Tibial nerve (tissue), 4 donors: ENCODE measurements at regions not wholly inside any gene's neighbourhood (a gene's known extent, or its start where the extent isn't known, plus 50 kb on each side); places are given as distances from the start of the nearest gene placed in this dataset.

Experiments used
- DNase-seq, 2 donors: peaks; one replicate each; pipeline ENCODE4 v3.0.0-alpha.2; 2019; ENCODE audit warnings: low spot score in 2 of 2
- H3K27ac ChIP-seq, 4 donors: fragments of 200-600 bp; sonication (generic) in 3 of 4; one replicate each; pipeline ENCODE4 v1.5.1; 2017 to 2019; ENCODE audit warnings: mild to moderate bottlenecking in 1 of 4
- H3K27me3 ChIP-seq, 2 donors: fragments of 200-600 bp; sonication (generic) in 1 of 2; one replicate each; pipeline versions ENCODE4 v1.5.1 to v1.6.0; 2017 to 2019
- H3K36me3 ChIP-seq, 3 donors: fragments of 200-600 bp; sonication (generic); one replicate each; pipeline ENCODE4 v1.5.1; 2018 to 2019
- H3K4me1 ChIP-seq, 4 donors: fragments of 200-600 bp; sonication (generic) in 3 of 4; one replicate each; pipeline ENCODE4 v1.5.1; 2017 to 2019
- H3K4me3 ChIP-seq, 4 donors: fragments of 200-600 bp; sonication (generic) in 3 of 4; one replicate each; pipeline ENCODE4 v1.5.1; 2017 to 2019; ENCODE audit warnings: mild to moderate bottlenecking in 1 of 4, moderate library complexity in 1 of 4
- H3K9me3 ChIP-seq, 4 donors: fragments of 200-600 bp; sonication (generic) in 3 of 4; one replicate each; pipeline ENCODE4 v1.5.1; 2017 to 2019
- EP300 ChIP-seq, 2 donors: sonication (generic); formaldehyde crosslinking; IDR thresholded peaks; one replicate each; pipeline ENCODE4 v1.6.1; 2017; ENCODE audit warnings: antibody characterized with exemption in 2 of 2, mild to moderate bottlenecking in 1 of 2
- POLR2A ChIP-seq, 2 donors: fragments of 450-650 bp; IDR thresholded peaks; one replicate each; pipeline ENCODE4 v1.6.1; 2017; ENCODE audit warnings: antibody characterized with exemption in 2 of 2, mild to moderate bottlenecking in 2 of 2, moderate library complexity in 2 of 2
- WGBS, 2 donors: methylation state at CpG; one replicate each; pipeline ENCODE4 v1.1.5; 2018; 5-methylcytosine and 5-hydroxymethylcytosine counted together
- TF ChIP-seq, protein P1 (sequence below), 5 experiments: fragments of 200-600 bp in 3 of 5; fragments of 450-650 bp in 2 of 5; sonication (generic) in 3 of 5; IDR thresholded peaks; one replicate each; pipeline ENCODE4 v1.5.1; 2016 to 2019; ENCODE audit warnings: antibody characterized with exemption in 5 of 5, mild to moderate bottlenecking in 3 of 5, moderate library complexity in 2 of 5

DNA sequence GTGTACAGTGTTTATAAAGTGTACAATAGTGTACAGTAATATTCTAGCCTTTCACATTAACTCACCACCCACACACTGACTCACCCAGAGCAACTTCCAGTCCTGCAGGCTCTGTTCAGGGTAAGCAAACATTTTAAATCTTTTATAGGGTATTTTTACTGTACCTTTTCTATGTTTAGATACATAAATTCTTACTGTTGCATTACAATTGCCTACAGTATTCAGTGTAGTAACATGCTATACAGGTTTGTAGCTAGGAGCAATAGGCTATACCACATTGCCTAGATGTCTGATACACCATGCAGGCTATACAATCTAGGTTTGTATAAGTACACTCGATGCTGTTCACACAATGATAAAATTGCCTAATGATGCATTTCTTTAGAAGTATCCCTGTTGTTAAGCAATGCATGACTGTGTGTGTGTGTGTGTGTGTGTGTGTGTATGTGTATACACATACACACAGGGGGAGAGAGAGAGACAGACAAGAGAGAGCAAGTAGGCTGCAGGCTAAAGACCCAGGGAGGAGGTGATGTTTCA, 72.5 kb upstream of the PRR23C start:
- no peaks in the 10 kb centered on the region for H3K36me3 ChIP-seq
- no peaks in the 10 kb centered on the region for H3K27me3 ChIP-seq
- no peak for DNase-seq
- H3K4me1 ChIP-seq = peaks cover 0 to under 1% (median 0%) of the 10 kb centered on the region in 4 donors
- H3K4me3 ChIP-seq = no peak overlapping the region
- no peak overlapping the region for H3K27ac ChIP-seq
- no peak for TF ChIP-seq POLR2A (IDR thresholded peaks at IDR 0.05)
- TF ChIP-seq, protein P1, sequence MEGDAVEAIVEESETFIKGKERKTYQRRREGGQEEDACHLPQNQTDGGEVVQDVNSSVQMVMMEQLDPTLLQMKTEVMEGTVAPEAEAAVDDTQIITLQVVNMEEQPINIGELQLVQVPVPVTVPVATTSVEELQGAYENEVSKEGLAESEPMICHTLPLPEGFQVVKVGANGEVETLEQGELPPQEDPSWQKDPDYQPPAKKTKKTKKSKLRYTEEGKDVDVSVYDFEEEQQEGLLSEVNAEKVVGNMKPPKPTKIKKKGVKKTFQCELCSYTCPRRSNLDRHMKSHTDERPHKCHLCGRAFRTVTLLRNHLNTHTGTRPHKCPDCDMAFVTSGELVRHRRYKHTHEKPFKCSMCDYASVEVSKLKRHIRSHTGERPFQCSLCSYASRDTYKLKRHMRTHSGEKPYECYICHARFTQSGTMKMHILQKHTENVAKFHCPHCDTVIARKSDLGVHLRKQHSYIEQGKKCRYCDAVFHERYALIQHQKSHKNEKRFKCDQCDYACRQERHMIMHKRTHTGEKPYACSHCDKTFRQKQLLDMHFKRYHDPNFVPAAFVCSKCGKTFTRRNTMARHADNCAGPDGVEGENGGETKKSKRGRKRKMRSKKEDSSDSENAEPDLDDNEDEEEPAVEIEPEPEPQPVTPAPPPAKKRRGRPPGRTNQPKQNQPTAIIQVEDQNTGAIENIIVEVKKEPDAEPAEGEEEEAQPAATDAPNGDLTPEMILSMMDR (IDR thresholded peaks at IDR 0.05) = no peak
- TF ChIP-seq EP300 (IDR thresholded peaks at IDR 0.05) = no peak
- H3K9me3 ChIP-seq = no peaks in the 10 kb centered on the region
- whole genome bisulfite sequencing, 2 donors = 65 to 95% methylated on average over 1 of the region's 1 CpG

DNA sequence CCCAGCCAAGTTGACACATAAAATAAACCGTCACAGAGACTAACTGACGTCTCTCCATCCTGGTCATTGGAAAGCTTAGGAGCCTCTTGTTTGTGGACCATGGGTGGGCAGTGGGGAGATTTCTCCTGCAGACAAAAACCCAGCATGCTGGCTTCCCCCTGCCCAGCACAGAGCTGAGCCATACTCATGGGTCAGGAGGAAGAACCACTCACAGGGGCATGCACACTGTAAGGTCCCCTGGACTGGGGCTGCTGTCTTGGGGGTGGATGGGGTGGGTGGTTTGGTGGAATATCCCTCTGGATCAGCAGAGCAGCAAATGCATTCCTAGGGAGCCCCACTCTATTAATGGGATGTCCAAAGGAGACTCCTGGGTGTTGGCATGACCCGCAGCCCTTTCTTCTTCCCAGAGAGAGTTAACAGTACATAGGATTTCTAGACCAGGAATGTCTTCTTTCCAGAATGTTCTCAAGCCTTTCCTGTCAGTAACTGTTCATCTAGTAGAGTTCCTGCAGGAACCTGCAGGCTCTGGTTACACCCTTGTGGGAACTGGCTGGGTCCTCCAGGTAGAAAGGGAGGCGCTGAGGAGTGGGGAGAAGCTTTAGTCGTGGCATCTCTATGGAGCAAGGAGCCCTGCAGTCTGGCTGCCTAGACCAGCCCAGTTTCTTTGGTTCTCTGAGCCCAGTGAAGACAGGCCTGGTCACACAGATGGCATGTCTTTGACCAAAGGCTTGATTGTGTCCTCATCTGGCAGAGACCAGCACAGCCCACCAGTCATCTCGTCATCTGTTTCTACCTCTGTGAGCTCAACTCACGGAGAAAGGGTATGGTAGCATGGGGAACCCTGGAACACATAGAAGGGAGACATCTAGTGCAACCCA, 73.4 kb upstream of the PRR23C start:
- Histone ChIP-seq H3K4me1 (no peaks in the 10 kb centered on the region), H3K9me3 (no peaks in the 10 kb centered on the region), H3K4me3 (no peak overlapping the region), H3K27ac (no peak overlapping the region), H3K36me3 (no peaks in the 10 kb centered on the region), H3K27me3 (no peaks in the 10 kb centered on the region)
- TF ChIP-seq, protein P1 (IDR thresholded peaks at IDR 0.05) = no peak
- TF ChIP-seq POLR2A (IDR thresholded peaks at IDR 0.05) (no peak), EP300 (IDR thresholded peaks at IDR 0.05) (no peak)
- WGBS, 2 donors = 93 to 95% methylated on average over 7 of the region's 7 CpGs
- DNase-seq = no peak

DNA sequence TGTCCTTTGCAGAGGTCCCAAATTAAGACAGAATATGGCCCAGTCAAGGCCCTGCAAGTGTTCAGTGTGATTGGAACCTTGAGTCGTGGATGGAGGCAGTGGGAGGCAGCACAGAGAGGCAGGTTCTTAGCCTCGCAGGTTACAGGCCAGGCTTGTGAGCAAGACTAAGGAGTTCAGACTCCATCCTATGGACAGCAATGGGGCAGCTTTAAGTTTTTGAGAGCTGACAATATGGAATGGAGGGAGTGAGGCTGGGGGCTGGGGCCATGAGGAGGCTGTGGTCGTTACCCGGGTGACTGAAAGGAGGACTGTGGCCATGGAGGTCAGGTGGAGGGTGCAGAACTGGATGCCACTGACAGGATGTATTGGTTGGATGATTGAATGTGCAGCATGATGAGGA, 74.1 kb upstream of the PRR23C start:
- Histone ChIP-seq H3K36me3 (no peaks in the 10 kb centered on the region), H3K27me3 (no peaks in the 10 kb centered on the region), H3K9me3 (no peaks in the 10 kb centered on the region), H3K4me3 (no peak overlapping the region), H3K27ac (no peak overlapping the region), H3K4me1 (no peaks in the 10 kb centered on the region)
- TF ChIP-seq EP300 (IDR thresholded peaks at IDR 0.05) (no peak), POLR2A (IDR thresholded peaks at IDR 0.05) (no peak)
- TF ChIP-seq, protein P1 (IDR thresholded peaks at IDR 0.05) = no peak
- DNase-seq = no peak
- WGBS, 2 donors = 90 to 93% methylated on average over 4 of the region's 4 CpGs

DNA sequence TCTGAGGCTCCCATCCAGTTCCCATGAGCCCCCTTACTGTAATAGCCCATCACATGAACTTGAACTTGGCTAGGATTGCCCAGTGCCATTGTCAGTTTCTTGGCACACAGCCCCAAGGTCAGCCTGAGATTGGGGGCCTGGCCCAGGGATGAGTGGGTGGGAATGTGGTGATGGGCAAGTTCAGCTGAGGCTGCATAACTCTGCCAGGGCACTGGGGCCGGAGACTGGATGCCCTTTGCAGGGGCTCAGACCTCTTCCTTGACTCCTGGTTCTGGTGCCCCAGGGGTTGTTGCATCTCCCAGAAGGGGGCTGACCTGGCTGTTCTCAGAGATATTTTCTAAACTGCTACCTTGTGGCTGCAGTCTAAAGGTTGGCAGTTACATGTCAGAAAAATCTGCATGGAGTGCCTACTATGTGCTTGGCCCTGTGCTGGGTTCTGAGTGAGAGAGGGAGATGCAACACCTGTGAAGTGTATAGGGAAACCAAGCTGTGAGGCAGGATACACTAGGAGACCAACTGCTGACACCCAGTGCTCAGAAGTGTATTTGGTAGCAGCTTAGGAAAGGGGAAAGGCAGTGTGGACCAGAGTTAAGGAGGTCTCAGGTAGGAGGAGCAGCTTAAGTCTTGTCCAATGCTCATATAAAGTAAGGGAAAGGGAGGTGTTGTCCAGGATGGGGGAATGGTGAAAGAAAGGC, 74.8 kb upstream of the PRR23C start:
- Histone ChIP-seq H3K4me3 (no peak overlapping the region), H3K4me1 (no peaks in the 10 kb centered on the region), H3K27ac (no peak overlapping the region), H3K36me3 (no peaks in the 10 kb centered on the region), H3K9me3 (no peaks in the 10 kb centered on the region), H3K27me3 (no peaks in the 10 kb centered on the region)
- DNase-seq = no peak
- 40 to 50% methylated on average over 1 of the region's 1 CpG for WGBS, 2 donors
- TF ChIP-seq EP300 (IDR thresholded peaks at IDR 0.05) (no peak), POLR2A (IDR thresholded peaks at IDR 0.05) (no peak)
- TF ChIP-seq, protein P1 (IDR thresholded peaks at IDR 0.05) = no peak
